Right lobe of liver (tissue), 6 donors: ENCODE measurements at regions not wholly inside any gene's neighbourhood (a gene's known extent, or its start where the extent isn't known, plus 50 kb on each side); places are given as distances from the start of the nearest gene placed in this dataset.

Experiments used
- ATAC-seq, 4 donors: fragments of 200-7000 bp; cut with Tn5 transposase; one replicate each; pipeline ENCODE4 v1.9.1; 2020; ENCODE audit warnings: mild to moderate bottlenecking in 4 of 4, moderate library complexity in 4 of 4
- DNase-seq, 3 donors: peaks; one replicate each; pipeline ENCODE4 v3.0.0-alpha.2; 2020
- H3K27ac ChIP-seq, 3 donors: fragments of 200-600 bp; one replicate each; pipeline ENCODE4 v1.8.0; 2022
- H3K27me3 ChIP-seq, 2 donors: fragments of 200-600 bp; one replicate each; pipeline ENCODE4 v1.8.0; 2022
- H3K36me3 ChIP-seq, 4 donors: fragments of 200-600 bp; sonication (generic) in 1 of 4; one replicate each; pipeline versions ENCODE4 v1.5.1 to v1.8.0; 2017 to 2022; ENCODE audit warnings: control low read depth in 1 of 4
- H3K4me1 ChIP-seq, 4 donors: fragments of 200-600 bp; sonication (generic) in 1 of 4; one replicate each; pipeline versions ENCODE4 v1.5.1 to v1.8.0; 2017 to 2022; ENCODE audit warnings: control low read depth in 1 of 4
- H3K4me3 ChIP-seq, 3 donors: fragments of 200-600 bp; one replicate each; pipeline ENCODE4 v1.8.0; 2022
- H3K9me3 ChIP-seq, 4 donors: fragments of 200-600 bp; sonication (generic) in 1 of 4; one replicate each; pipeline versions ENCODE4 v1.5.1 to v1.8.0; 2017 to 2022; ENCODE audit warnings: control low read depth in 1 of 4
- POLR2A ChIP-seq: fragments of 450-650 bp; IDR thresholded peaks from one replicate; pipeline ENCODE4 v1.6.1; 2017; ENCODE audit warnings: antibody characterized with exemption, mild to moderate bottlenecking
- WGBS: methylation state at CpG from one replicate; pipeline ENCODE4 v1.1.6; 2018; ENCODE audit warnings: low coverage, low lambda C conversion rate; ENCODE audit not compliant: insufficient coverage; ENCODE audit errors: missing lambda C conversion rate; 5-methylcytosine and 5-hydroxymethylcytosine counted together
- intact Hi-C, 2 donors: fragments of 100-400 bp; cut with DNase I; formaldehyde crosslinking; loops; one replicate each; pipeline versions ENCODE4 v1.11.2 to v1.14.1; 2022
- TF ChIP-seq, protein P1 (sequence below), 4 donors: fragments of 200-600 bp in 3 of 4; fragments of 450-650 bp in 1 of 4; IDR thresholded peaks; one replicate each; pipeline versions ENCODE4 v1.5.1 to v1.8.0; 2016 to 2022; ENCODE audit warnings: antibody characterized with exemption in 4 of 4, mild to moderate bottlenecking in 2 of 4
- donor health status: DM: no; HTN: yes; CAD: no.
- donor health status: DM: no; HTN: no; CAD: no.
- donor health status: DM: no; HTN: no; CAD: no.
- donor health status: DM: no; HTN: yes; CAD: no.
- donor health status: DM: no; HTN: yes; CAD: no.

DNA sequence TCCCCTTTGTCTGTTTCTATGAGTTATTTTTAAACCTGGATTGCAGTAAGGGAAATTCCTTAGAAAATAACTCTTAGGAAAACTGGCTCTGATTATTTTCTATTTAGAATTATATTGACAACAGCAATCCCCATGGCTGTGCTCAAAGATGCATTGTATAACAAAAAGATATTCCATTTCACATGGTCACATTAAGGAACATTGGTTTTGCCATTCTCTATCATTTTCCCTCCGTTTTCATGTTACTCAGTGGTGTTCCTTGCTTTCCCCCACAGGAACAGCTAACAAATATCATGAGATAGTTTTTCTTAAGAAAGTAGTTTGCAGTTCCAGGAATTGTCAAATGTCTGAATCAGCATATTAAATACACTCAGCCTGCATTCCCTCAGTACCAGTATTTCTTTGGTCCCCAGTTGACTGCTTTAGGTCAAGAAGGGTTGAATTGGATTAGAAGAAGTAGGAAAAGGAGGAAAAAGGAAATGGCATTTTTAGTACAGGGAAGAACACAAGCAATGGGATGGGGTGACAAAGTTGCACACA lies 436.7 kb downstream of the TNS3 start:
- ATAC-seq (no peak), DNase-seq (no peak)
- TF ChIP-seq, protein P1, sequence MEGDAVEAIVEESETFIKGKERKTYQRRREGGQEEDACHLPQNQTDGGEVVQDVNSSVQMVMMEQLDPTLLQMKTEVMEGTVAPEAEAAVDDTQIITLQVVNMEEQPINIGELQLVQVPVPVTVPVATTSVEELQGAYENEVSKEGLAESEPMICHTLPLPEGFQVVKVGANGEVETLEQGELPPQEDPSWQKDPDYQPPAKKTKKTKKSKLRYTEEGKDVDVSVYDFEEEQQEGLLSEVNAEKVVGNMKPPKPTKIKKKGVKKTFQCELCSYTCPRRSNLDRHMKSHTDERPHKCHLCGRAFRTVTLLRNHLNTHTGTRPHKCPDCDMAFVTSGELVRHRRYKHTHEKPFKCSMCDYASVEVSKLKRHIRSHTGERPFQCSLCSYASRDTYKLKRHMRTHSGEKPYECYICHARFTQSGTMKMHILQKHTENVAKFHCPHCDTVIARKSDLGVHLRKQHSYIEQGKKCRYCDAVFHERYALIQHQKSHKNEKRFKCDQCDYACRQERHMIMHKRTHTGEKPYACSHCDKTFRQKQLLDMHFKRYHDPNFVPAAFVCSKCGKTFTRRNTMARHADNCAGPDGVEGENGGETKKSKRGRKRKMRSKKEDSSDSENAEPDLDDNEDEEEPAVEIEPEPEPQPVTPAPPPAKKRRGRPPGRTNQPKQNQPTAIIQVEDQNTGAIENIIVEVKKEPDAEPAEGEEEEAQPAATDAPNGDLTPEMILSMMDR (IDR thresholded peaks at IDR 0.05): no peak
- no peak for TF ChIP-seq POLR2A
- Histone ChIP-seq H3K27ac (no peak overlapping the region), H3K9me3 (no peaks in the 10 kb centered on the region), H3K4me3 (no peak overlapping the region), H3K27me3 (no peaks in the 10 kb centered on the region), H3K4me1 (peaks cover 0 to 28% (median 8%) of the 10 kb centered on the region in 4 donors), H3K36me3 (no peaks in the 10 kb centered on the region)
- intact Hi-C loops: no loop called here
- 47% methylated on average over 1 of the region's 1 CpG for WGBS

DNA sequence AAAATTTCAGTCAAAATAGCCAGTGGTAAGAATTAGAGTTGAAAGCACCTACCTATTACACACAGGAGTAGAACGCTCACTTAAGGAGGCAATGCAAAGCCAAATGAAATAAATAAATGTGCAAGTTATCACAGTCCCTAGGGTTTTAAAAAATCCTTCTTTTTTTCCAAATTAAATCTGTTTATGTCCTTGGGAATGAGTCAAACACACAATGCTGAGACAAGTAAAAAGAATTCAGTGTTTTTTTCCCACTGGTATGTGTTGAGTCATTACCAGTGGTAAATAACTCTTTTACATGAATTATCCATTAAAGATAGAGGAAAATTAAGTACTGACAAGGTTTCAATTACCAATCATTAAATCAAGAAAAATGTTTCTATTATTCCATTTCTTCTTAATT lies 438.6 kb downstream of the TNS3 start:
- Histone ChIP-seq H3K36me3 (no peaks in the 10 kb centered on the region), H3K27ac (no peak overlapping the region), H3K4me1 (peaks cover 0 to 16% (median 6%) of the 10 kb centered on the region in 4 donors), H3K27me3 (no peaks in the 10 kb centered on the region), H3K4me3 (no peak overlapping the region), H3K9me3 (no peaks in the 10 kb centered on the region)
- TF ChIP-seq, protein P1 (IDR thresholded peaks at IDR 0.05): no peak
- no peak for TF ChIP-seq POLR2A
- DNase-seq (no peak), ATAC-seq (no peak)
- intact Hi-C loops: no loop called here
- WGBS: 100% methylated on average over 1 of the region's 1 CpG

DNA sequence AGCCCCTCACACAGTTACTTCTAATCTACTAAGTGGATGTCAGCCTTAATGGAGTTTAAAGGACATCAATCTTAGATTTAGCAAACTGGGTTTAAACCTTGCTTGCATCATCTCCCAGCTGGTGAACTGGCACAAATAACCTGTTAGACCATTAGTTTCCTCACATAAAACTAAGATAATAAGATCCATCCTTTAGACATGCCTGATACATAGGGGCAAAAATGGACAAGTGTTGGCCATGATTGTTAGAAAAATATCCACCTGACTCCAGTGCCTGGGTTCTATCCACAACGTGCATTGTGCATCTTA lies 439.1 kb downstream of the TNS3 start:
- no peak for ATAC-seq
- no peaks in the 10 kb centered on the region for H3K27me3 ChIP-seq
- peaks cover 0 to 11% (median 3%) of the 10 kb centered on the region in 4 donors for H3K4me1 ChIP-seq
- TF ChIP-seq, protein P1 (IDR thresholded peaks at IDR 0.05): no peak
- no peaks in the 10 kb centered on the region for H3K36me3 ChIP-seq
- H3K27ac ChIP-seq: no peak overlapping the region
- no peak overlapping the region for H3K4me3 ChIP-seq
- no peak for DNase-seq
- H3K9me3 ChIP-seq: no peaks in the 10 kb centered on the region
- 85% methylated on average over 1 of the region's 1 CpG for WGBS
- intact Hi-C loops: no loop called here

DNA sequence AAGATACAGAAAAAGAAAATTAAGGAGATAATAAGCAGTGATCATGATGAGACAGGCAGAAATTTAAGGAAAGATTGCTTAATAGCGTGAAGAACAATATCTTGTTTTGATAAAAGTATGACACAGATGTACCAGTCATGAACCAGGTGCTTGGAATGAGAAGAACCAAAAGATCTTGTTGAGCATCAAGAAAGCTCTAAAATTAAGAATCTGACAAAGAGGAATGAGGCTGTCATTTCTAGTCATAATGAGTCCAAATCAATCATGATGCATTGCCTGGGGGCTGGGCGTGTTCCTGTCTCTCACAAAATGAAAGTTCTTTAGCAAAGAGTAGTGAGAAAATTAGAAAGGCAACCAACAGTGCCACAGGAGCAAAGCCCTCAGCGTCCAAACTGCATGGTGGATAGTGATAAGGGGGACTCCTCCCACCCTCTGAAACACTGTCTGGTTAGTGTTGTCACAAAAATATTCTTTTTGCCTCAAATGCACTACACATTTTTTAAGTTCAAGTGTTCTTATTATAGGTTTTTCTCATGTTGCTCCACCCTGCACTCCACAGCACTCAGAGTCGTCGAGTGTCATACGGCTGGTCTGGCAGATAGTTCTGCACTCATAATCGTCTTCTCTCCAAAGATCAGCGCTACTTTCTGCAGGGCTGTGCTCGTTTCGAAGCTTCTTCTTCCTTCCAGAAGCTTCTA lies 439.6 kb downstream of the TNS3 start:
- H3K27me3 ChIP-seq: no peaks in the 10 kb centered on the region
- WGBS: 81% methylated on average over 10 of the region's 10 CpGs

More for the DNA sequence above, 439.6 kb downstream of the TNS3 start:
- Histone ChIP-seq H3K4me1 (peaks cover 0 to 7% (median 2%) of the 10 kb centered on the region in 4 donors), H3K9me3 (no peaks in the 10 kb centered on the region), H3K27ac (no peak overlapping the region), H3K36me3 (no peaks in the 10 kb centered on the region), H3K4me3 (no peak overlapping the region)
- intact Hi-C loops: no loop called here
- DNase-seq (no peak), ATAC-seq (no peak)
- no peak for TF ChIP-seq POLR2A
- TF ChIP-seq, protein P1 (IDR thresholded peaks at IDR 0.05): no peak
